ENCODE measurements at regions not wholly inside any gene's neighbourhood (a gene's known extent, or its start where the extent isn't known, plus 50 kb on each side); places are given as distances from the start of the nearest gene placed in this dataset.

DNA sequence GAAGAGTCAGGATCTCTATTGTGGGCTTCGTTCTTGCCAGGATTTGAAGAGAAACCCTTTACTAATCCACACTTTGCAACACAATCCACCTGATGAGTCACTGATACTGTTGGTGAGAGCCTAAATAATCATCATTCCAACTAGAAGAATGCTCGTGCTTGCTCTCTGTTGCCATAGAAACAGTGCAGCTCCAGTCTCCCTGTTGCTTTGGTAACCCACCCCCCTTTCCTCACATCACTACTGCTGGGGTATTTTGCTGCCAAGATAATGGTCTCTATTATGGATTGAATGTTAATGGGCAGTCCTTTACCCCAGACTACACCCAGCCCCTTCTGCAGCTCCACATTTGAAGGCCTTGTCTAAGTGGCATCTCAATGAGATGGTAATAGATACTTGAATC lies 190.4 kb downstream of the ABCC12 start:
- H3K9me3 Mint-ChIP-seq (ENCODE audit: unreplicated experiment), result no peaks in the 10 kb centered on the region
- H3K36me3 Mint-ChIP-seq (ENCODE audit: unreplicated experiment), result no peaks in the 10 kb centered on the region
- TF ChIP-seq, protein P1, sequence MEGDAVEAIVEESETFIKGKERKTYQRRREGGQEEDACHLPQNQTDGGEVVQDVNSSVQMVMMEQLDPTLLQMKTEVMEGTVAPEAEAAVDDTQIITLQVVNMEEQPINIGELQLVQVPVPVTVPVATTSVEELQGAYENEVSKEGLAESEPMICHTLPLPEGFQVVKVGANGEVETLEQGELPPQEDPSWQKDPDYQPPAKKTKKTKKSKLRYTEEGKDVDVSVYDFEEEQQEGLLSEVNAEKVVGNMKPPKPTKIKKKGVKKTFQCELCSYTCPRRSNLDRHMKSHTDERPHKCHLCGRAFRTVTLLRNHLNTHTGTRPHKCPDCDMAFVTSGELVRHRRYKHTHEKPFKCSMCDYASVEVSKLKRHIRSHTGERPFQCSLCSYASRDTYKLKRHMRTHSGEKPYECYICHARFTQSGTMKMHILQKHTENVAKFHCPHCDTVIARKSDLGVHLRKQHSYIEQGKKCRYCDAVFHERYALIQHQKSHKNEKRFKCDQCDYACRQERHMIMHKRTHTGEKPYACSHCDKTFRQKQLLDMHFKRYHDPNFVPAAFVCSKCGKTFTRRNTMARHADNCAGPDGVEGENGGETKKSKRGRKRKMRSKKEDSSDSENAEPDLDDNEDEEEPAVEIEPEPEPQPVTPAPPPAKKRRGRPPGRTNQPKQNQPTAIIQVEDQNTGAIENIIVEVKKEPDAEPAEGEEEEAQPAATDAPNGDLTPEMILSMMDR (IDR thresholded peaks at IDR 0.05), result no peak
- peaks cover 3% of the 10 kb centered on the region for H3K27me3 Mint-ChIP-seq (ENCODE audit: unreplicated experiment)
- no peak overlapping the region for H3K4me3 Mint-ChIP-seq (ENCODE audit: unreplicated experiment)
- no peaks in the 10 kb centered on the region for H3K4me1 Mint-ChIP-seq (ENCODE audit: unreplicated experiment)
- H3K27ac Mint-ChIP-seq (ENCODE audit: unreplicated experiment), result no peak overlapping the region
- no peak for DNase-seq (ENCODE audit: extremely low spot score, unreplicated experiment)

DNA sequence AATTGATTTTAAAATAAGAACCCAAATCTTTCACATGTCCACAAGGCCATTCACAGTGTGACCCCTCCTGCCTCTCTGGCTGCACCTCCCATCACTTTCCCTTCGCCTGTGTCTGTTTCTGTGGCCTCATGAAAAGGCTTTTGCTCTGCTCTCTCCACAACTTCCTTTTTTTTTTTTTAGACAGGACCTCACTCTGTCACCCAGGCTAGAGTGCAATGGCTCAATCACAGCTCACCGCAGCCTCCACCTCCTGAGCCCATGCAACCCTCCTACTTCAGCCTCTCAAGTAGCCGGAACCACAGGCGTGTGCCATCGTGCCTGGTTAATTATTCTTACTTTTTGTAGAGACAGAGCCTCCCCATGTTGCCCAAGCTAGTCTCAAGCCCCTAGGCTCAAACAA lies 197.1 kb downstream of the ABCC12 start:
- no peaks in the 10 kb centered on the region for H3K9me3 Mint-ChIP-seq (ENCODE audit: unreplicated experiment)
- H3K4me3 Mint-ChIP-seq (ENCODE audit: unreplicated experiment), result no peak overlapping the region
- H3K4me1 Mint-ChIP-seq (ENCODE audit: unreplicated experiment), result no peaks in the 10 kb centered on the region
- H3K27ac Mint-ChIP-seq (ENCODE audit: unreplicated experiment), result no peak overlapping the region
- peaks cover 8% of the 10 kb centered on the region for H3K27me3 Mint-ChIP-seq (ENCODE audit: unreplicated experiment)
- no peak for DNase-seq (ENCODE audit: extremely low spot score, unreplicated experiment)
- no peaks in the 10 kb centered on the region for H3K36me3 Mint-ChIP-seq (ENCODE audit: unreplicated experiment)
- TF ChIP-seq, protein P1 (IDR thresholded peaks at IDR 0.05), result no peak

DNA sequence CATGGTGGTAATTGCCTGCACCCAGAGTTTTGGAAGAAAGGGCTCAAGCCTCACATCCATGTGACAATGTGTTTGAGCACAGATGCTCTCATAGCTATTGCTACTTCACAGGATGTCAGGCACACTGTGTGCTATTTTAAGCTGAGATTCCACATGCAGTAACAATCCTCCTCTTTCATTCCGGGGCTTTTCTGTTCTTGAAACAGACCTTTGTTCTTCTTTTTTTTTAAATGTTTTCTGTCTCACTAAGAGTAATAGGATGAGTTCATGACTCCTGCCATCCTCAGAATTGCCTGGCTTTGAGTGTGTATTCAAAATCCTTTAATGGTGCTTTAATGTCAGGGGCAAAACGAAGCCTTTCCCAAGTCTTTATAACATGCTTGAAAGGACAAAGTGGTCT lies 198.9 kb downstream of the ABCC12 start:
- Mint-ChIP-seq H3K4me3 (ENCODE audit: unreplicated experiment) (no peak overlapping the region), H3K9me3 (ENCODE audit: unreplicated experiment) (no peaks in the 10 kb centered on the region), H3K4me1 (ENCODE audit: unreplicated experiment) (no peaks in the 10 kb centered on the region), H3K36me3 (ENCODE audit: unreplicated experiment) (no peaks in the 10 kb centered on the region), H3K27ac (ENCODE audit: unreplicated experiment) (no peak overlapping the region), H3K27me3 (ENCODE audit: unreplicated experiment) (peaks cover 6% of the 10 kb centered on the region)
- TF ChIP-seq, protein P1 (IDR thresholded peaks at IDR 0.05), result no peak
- DNase-seq (ENCODE audit: extremely low spot score, unreplicated experiment), result no peak

DNA sequence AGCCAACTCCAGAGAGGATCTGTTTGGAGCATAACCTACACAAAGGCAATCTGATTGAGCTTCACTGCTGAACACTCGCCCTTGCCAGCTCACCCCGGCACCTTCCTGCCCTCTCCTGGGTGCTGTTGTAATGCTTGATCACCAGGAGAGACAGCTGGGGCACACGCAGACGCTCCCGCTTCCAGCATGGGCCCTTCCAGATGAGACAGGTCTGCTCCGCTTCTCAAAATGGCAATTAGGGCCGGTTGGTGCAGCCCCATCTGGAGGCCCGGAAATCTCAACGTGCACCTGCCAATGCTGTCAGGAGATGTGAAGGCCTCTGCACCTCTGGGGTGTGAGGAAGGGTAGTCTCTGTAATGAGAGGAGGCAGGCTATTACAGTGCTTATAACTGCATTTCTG lies 206.1 kb downstream of the ABCC12 start:
- Mint-ChIP-seq H3K4me1 (ENCODE audit: unreplicated experiment) (no peaks in the 10 kb centered on the region), H3K4me3 (ENCODE audit: unreplicated experiment) (no peak overlapping the region), H3K27me3 (ENCODE audit: unreplicated experiment) (no peaks in the 10 kb centered on the region), H3K9me3 (ENCODE audit: unreplicated experiment) (no peaks in the 10 kb centered on the region), H3K27ac (ENCODE audit: unreplicated experiment) (no peak overlapping the region), H3K36me3 (ENCODE audit: unreplicated experiment) (no peaks in the 10 kb centered on the region)
- TF ChIP-seq, protein P1 (IDR thresholded peaks at IDR 0.05), result no peak
- DNase-seq (ENCODE audit: extremely low spot score, unreplicated experiment), result no peak

DNA sequence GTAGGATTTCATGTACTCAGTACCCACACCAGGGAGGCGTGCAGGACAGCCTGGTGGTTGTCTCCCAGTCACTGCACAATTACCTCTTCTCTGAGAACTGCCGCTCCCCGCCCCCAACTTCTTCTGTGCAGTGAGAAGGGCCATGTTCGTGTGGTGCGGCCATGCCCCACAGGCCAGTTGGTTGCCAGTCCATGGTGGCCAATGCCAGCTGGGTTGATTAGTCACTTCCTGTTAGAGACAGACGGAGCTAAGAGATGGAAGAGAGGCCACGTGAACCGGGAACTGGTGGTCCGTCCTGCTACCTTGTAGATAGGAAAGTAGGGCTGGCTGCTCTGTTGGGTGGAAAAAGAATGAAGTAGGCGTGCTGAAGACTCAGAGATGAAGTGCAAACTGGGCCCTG lies 206.5 kb downstream of the ABCC12 start:
- TF ChIP-seq, protein P1 (IDR thresholded peaks at IDR 0.05), result no peak
- Mint-ChIP-seq H3K27me3 (ENCODE audit: unreplicated experiment) (no peaks in the 10 kb centered on the region), H3K4me3 (ENCODE audit: unreplicated experiment) (no peak overlapping the region), H3K9me3 (ENCODE audit: unreplicated experiment) (no peaks in the 10 kb centered on the region), H3K4me1 (ENCODE audit: unreplicated experiment) (no peaks in the 10 kb centered on the region), H3K27ac (ENCODE audit: unreplicated experiment) (no peak overlapping the region), H3K36me3 (ENCODE audit: unreplicated experiment) (no peaks in the 10 kb centered on the region)
- no peak for DNase-seq (ENCODE audit: extremely low spot score, unreplicated experiment)
